BJ (cell line): ENCODE measurements at regions not wholly inside any gene's neighbourhood (a gene's known extent, or its start where the extent isn't known, plus 50 kb on each side); places are given as distances from the start of the nearest gene placed in this dataset.
"Not testable (repeated sequence)": the region's sequence is repeated elsewhere in the genome, so short reads cannot be mapped to it uniquely, and the experiment has no call there.

Experiments used
- CTCF ChIA-PET: fragments of 350-600 bp; formaldehyde crosslinking; extraction: SDS; loops from one replicate; lab custom pipeline; 2021; ENCODE audit warnings: antibody characterized with exemption, inconsistent platforms; lab: Yijun Ruan, JAX
- POLR2A ChIA-PET: fragments of 300-600 bp; sonication (Branson Sonifier 250); formaldehyde crosslinking; extraction: SDS; loops from one replicate; lab custom pipeline; 2021; ENCODE audit warnings: antibody characterized with exemption; lab: Charles Lee
- DNase-seq: peaks from one replicate; pipeline ENCODE4 v3.0.0-alpha.2; 2011; ENCODE audit warnings: low read depth
- H3K27me3 ChIP-seq: 2 replicates; pipeline ENCODE4 v1.6.0; 2011; ENCODE audit warnings: low read length; ENCODE audit not compliant: control insufficient read depth, insufficient read depth
- H3K36me3 ChIP-seq: 2 replicates; pipeline ENCODE4 v1.5.1; 2011; ENCODE audit warnings: low read length; ENCODE audit not compliant: control insufficient read depth, insufficient read depth
- H3K4me3 ChIP-seq: 2 replicates; pipeline ENCODE4 v1.5.1; 2011; ENCODE audit warnings: low read depth, mild to moderate bottlenecking, control low read depth, low read length
- CTCF ChIP-seq: IDR thresholded peaks from 2 replicates; pipeline ENCODE4 v1.5.1; 2011; ENCODE audit warnings: low read depth, mild to moderate bottlenecking, control low read depth, inconsistent platforms, low read length, moderate library complexity; ENCODE audit not compliant: insufficient read depth

- CTCF ChIA-PET, result no interaction called here
- Histone ChIP-seq H3K4me3 (no peak overlapping the region), H3K36me3 (no peaks in the 10 kb centered on the region), H3K27me3 (no peaks in the 10 kb centered on the region)
- no peak for DNase-seq
- no peak for TF ChIP-seq CTCF
- POLR2A ChIA-PET, result no interaction called here
Measured at GRCh38 chr2:84055816-84056215, 403.3 kb downstream of the SUCLG1 start.

- H3K4me3 ChIP-seq, H3K36me3 ChIP-seq, CTCF ChIA-PET, H3K27me3 ChIP-seq, POLR2A ChIA-PET, DNase-seq: not testable (repeated sequence)
Measured at GRCh38 chr2:84054577-84054976, 404.5 kb downstream of the SUCLG1 start.

- no peaks in the 10 kb centered on the region for H3K36me3 ChIP-seq
- TF ChIP-seq CTCF, result no peak
- ChIA-PET CTCF (no interaction called here), POLR2A (no interaction called here)
- DNase-seq, result no peak
- H3K4me3 ChIP-seq, result no peak overlapping the region
- no peaks in the 10 kb centered on the region for H3K27me3 ChIP-seq
Measured at GRCh38 chr2:84052913-84053312, 406.2 kb downstream of the SUCLG1 start.

GRCh38 chr2:84052043-84052442 lies 407.0 kb downstream of the SUCLG1 start:
- ChIA-PET POLR2A (no interaction called here), CTCF (interaction anchor here (0.6 kb wide), 1 partner anchor 465 kb away, joined by 3 read pairs; no protein-coding TSS in a partner anchor)
- no peak for TF ChIP-seq CTCF
- Histone ChIP-seq H3K36me3 (no peaks in the 10 kb centered on the region), H3K27me3 (no peaks in the 10 kb centered on the region), H3K4me3 (no peak overlapping the region)
- DNase-seq, result no peak

GRCh38 chr2:84048964-84049363 lies 410.1 kb downstream of the SUCLG1 start:
- Histone ChIP-seq H3K4me3 (no peak overlapping the region), H3K36me3 (no peaks in the 10 kb centered on the region), H3K27me3 (no peaks in the 10 kb centered on the region)
- TF ChIP-seq CTCF, result no peak
- no peak for DNase-seq
- ChIA-PET CTCF (interaction anchor here (1.2 kb wide), 1 partner anchor 10 kb away, joined by 4 read pairs; no protein-coding TSS in a partner anchor), POLR2A (no interaction called here)

- CTCF ChIA-PET, result interaction anchor here (1.4 kb wide), 1 partner anchor 19 kb away, joined by 4 read pairs; no protein-coding TSS in a partner anchor
Measured at GRCh38 chr2:84041506-84041905, 417.6 kb downstream of the SUCLG1 start.

More at GRCh38 chr2:84041506-84041905, 417.6 kb downstream of the SUCLG1 start:
- no peak for TF ChIP-seq CTCF
- DNase-seq, result no peak
- Histone ChIP-seq H3K27me3 (no peaks in the 10 kb centered on the region), H3K36me3 (no peaks in the 10 kb centered on the region), H3K4me3 (no peak overlapping the region)
- POLR2A ChIA-PET, result no interaction called here
